Endodermal cell (in vitro differentiated cells): ENCODE measurements at regions not wholly inside any gene's neighbourhood (a gene's known extent, or its start where the extent isn't known, plus 50 kb on each side); places are given as distances from the start of the nearest gene placed in this dataset.

Experiments
- DNase-seq: peaks from one replicate; pipeline ENCODE4 v3.0.0-alpha.2; 2017
- H3K27ac ChIP-seq: 2 replicates; pipeline ENCODE4 v1.5.1; 2013; ENCODE audit warnings: mild to moderate bottlenecking, low read depth, low read length, moderate library complexity
- H3K27me3 ChIP-seq: 2 replicates; pipeline ENCODE4 v1.6.1; 2013; ENCODE audit warnings: mild to moderate bottlenecking, low read length, moderate library complexity; ENCODE audit not compliant: insufficient read depth, control insufficient read depth, poor library complexity, severe bottlenecking
- H3K36me3 ChIP-seq: 2 replicates; pipeline ENCODE4 v1.7.0; 2013; ENCODE audit warnings: mild to moderate bottlenecking, low read length, moderate library complexity; ENCODE audit not compliant: control insufficient read depth, insufficient read depth
- H3K4me1 ChIP-seq: one replicate; pipeline ENCODE4 v1.7.0; 2013; ENCODE audit warnings: low read length; ENCODE audit not compliant: control insufficient read depth, insufficient read depth
- H3K4me3 ChIP-seq: 2 replicates; pipeline ENCODE4 v1.5.1; 2013; ENCODE audit warnings: mild to moderate bottlenecking, low read length, moderate library complexity
- H3K9ac ChIP-seq: 2 replicates; pipeline ENCODE4 v1.6.1; 2013; ENCODE audit warnings: mild to moderate bottlenecking, low read length, moderate library complexity; ENCODE audit not compliant: poor library complexity, severe bottlenecking; ENCODE audit errors: extremely low read depth
- H3K9me3 ChIP-seq: 2 replicates; pipeline ENCODE4 v1.6.1; 2013; ENCODE audit warnings: mild to moderate bottlenecking, low read length, moderate library complexity; ENCODE audit not compliant: control insufficient read depth
- H3K27ac Mint-ChIP-seq: 2 replicates; pipeline ENCODE4 v1.8.0; 2020; ENCODE audit warnings: mixed read lengths
- H3K27me3 Mint-ChIP-seq: 2 replicates; pipeline ENCODE4 v1.8.0; 2021; ENCODE audit warnings: mild to moderate bottlenecking, mixed read lengths; ENCODE audit not compliant: insufficient read depth
- H3K36me3 Mint-ChIP-seq: 2 replicates; pipeline ENCODE4 v1.8.0; 2020; ENCODE audit warnings: low read depth, mixed read lengths
- H3K4me1 Mint-ChIP-seq: 2 replicates; pipeline ENCODE4 v1.8.0; 2020; ENCODE audit warnings: mixed read lengths
- H3K4me3 Mint-ChIP-seq: 2 replicates; pipeline ENCODE4 v1.8.0; 2020; ENCODE audit warnings: mild to moderate bottlenecking, moderate library complexity, mixed read lengths
- H3K9me3 Mint-ChIP-seq: 2 replicates; pipeline ENCODE4 v1.8.0; 2020; ENCODE audit warnings: mild to moderate bottlenecking, mixed read lengths
- CTCF ChIP-seq: fragments of 200-600 bp; sonication (generic); conservative IDR thresholded peaks from 2 replicates; pipeline ENCODE4 v1.5.0; 2021; ENCODE audit warnings: antibody characterized with exemption, mild to moderate bottlenecking
- WGBS, 2 experiments: methylation state at CpG; one replicate each; pipeline versions ENCODE4 v1.1.5 to v1.1.7; 2013; ENCODE audit warnings: missing lambda C conversion rate in 2 of 2, mixed read lengths in 1 of 2; ENCODE audit not compliant: insufficient coverage in 1 of 2, insufficient read length in 1 of 2; 5-methylcytosine and 5-hydroxymethylcytosine counted together

- peak; percentile 17 for DNase-seq
- Histone ChIP-seq H3K4me3 (no peak overlapping the region), H3K9ac (no peak overlapping the region), H3K27me3 (no peaks in the 10 kb centered on the region), H3K4me1 (no peaks in the 10 kb centered on the region), H3K9me3 (peaks cover 5% of the 10 kb centered on the region), H3K36me3 (no peaks in the 10 kb centered on the region), H3K27ac (no peak overlapping the region)
- Mint-ChIP-seq H3K9me3 (peaks cover 7% of the 10 kb centered on the region), H3K4me3 (no peak overlapping the region), H3K27ac (no peak overlapping the region), H3K36me3 (peaks cover 4% of the 10 kb centered on the region), H3K27me3 (peaks cover 2% of the 10 kb centered on the region), H3K4me1 (no peaks in the 10 kb centered on the region)
- TF ChIP-seq CTCF: no peak
- 82 to 89% methylated on average over 7 to 10 of the region's 10 CpGs for WGBS, 2 experiments
Measured at GRCh38 chr10:131733596-131733995, 167.2 kb upstream of the PPP2R2D start.

DNA sequence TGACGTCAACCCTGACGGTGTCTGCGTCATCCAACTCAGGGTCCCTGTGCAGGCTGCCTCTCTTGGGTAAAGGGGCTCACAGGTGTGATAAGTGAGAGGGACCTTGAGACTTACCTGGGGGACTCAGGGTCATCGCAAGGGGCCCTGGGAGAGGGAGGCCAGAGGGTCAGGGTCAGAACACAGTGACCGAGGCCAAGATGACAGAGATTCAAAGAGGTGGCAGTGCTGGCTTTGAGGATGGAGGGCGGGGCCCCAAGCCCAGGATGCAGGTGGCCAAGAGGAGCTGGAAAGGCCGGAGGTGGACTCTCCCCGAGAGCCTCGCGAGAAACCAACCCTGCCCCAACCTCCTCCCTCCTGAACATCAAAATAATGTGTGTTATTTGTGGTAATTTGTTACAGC lies 165.2 kb upstream of the PPP2R2D start:
- Histone ChIP-seq H3K9me3 (peaks cover 5% of the 10 kb centered on the region), H3K9ac (no peak overlapping the region), H3K36me3 (no peaks in the 10 kb centered on the region), H3K27me3 (no peaks in the 10 kb centered on the region), H3K4me1 (no peaks in the 10 kb centered on the region), H3K27ac (no peak overlapping the region), H3K4me3 (no peak overlapping the region)
- H3K36me3 Mint-ChIP-seq: peaks cover 4% of the 10 kb centered on the region
- H3K27ac Mint-ChIP-seq: no peak overlapping the region
- no peaks in the 10 kb centered on the region for H3K27me3 Mint-ChIP-seq
- H3K9me3 Mint-ChIP-seq: peaks cover 7% of the 10 kb centered on the region
- DNase-seq: no peak
- TF ChIP-seq CTCF: no peak
- 86 to 93% methylated on average over 5 to 7 of the region's 10 CpGs for WGBS, 2 experiments
- H3K4me3 Mint-ChIP-seq: no peak overlapping the region
- no peaks in the 10 kb centered on the region for H3K4me1 Mint-ChIP-seq

GRCh38 chr10:131736321-131736980 lies 164.4 kb upstream of the PPP2R2D start:
- peaks cover 5% of the 10 kb centered on the region for H3K9me3 ChIP-seq
- Mint-ChIP-seq H3K27ac (no peak overlapping the region), H3K9me3 (peaks cover 7% of the 10 kb centered on the region), H3K36me3 (peaks cover 4% of the 10 kb centered on the region), H3K4me3 (no peak overlapping the region), H3K27me3 (no peaks in the 10 kb centered on the region), H3K4me1 (no peaks in the 10 kb centered on the region)
- TF ChIP-seq CTCF: no peak
- H3K27ac ChIP-seq: no peak overlapping the region
- H3K27me3 ChIP-seq: no peaks in the 10 kb centered on the region
- peak; percentile 25 for DNase-seq
- WGBS, 2 experiments: 91 to 96% methylated on average over 8 to 12 of the region's 12 CpGs
- no peak overlapping the region for H3K9ac ChIP-seq
- H3K36me3 ChIP-seq: no peaks in the 10 kb centered on the region
- H3K4me1 ChIP-seq: no peaks in the 10 kb centered on the region
- no peak overlapping the region for H3K4me3 ChIP-seq
